ENCODE measurements at regions not wholly inside any gene's neighbourhood (a gene's known extent, or its start where the extent isn't known, plus 50 kb on each side); places are given as distances from the start of the nearest gene placed in this dataset.

DNA sequence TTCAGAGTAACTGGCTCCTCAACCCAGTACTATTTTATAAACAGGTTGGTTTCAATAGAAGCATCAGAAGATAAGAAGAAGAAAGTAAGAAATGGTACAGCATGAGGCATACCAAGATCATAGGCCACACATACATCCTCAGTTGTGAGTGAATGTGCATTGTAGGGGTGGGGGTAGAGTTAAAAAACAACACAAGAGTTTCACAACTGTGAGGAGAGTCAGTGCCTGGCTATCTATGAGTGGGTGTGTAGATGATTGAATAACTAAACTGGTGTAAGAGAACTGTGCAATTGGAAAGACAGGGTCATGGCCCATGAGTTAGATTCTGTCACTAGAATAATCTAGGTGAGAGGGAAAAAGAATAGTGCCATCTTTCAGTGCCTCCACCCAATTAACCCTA, 748.2 kb upstream of the ACVR2A start:
- Histone ChIP-seq H2BK120ac (ENCODE audit: low read depth, low read length, poor library complexity, severe bottlenecking) (no peak overlapping the region), H2AK5ac (ENCODE audit: insufficient read length, low read length) (no peak overlapping the region), H3T11ph (ENCODE audit: low read length) (no peak overlapping the region), H3K9ac (ENCODE audit: extremely low read depth, insufficient read length, low read length) (no peak overlapping the region), H3K79me1 (ENCODE audit: insufficient read depth, low read depth, low read length, poor library complexity, severe bottlenecking) (no peaks in the 10 kb centered on the region), H3K4me1 (ENCODE audit: insufficient read depth, low read length) (peaks cover 9% of the 10 kb centered on the region), H4K8ac (replicated peaks; ENCODE audit: insufficient read length, low read depth, low read length) (no peak overlapping the region), H3K14ac (ENCODE audit: insufficient read depth, low read length) (no peak overlapping the region), H4K5ac (ENCODE audit: insufficient read length, low read depth, low read length) (no peak overlapping the region), H2BK20ac (ENCODE audit: low read depth, low read length, poor library complexity, severe bottlenecking) (no peak overlapping the region), H2BK12ac (ENCODE audit: insufficient read length, low read depth, low read length) (no peak overlapping the region), H3K79me2 (ENCODE audit: insufficient read depth, low read length) (no peaks in the 10 kb centered on the region), H3K56ac (ENCODE audit: insufficient read length, low read depth, low read length) (no peak overlapping the region), H4K91ac (ENCODE audit: insufficient read length, low read depth, low read length) (no peak overlapping the region), H3K4me2 (ENCODE audit: insufficient read depth, insufficient read length, low read length) (no peak overlapping the region), H3K27me3 (ENCODE audit: insufficient read depth, low read length) (peaks cover 2% of the 10 kb centered on the region; the same call in 1 of the 2 replicates), H3K18ac (ENCODE audit: insufficient read length, low read depth, low read length) (no peak overlapping the region), H3K23me2 (ENCODE audit: insufficient read length, low read depth, low read length, poor library complexity, severe bottlenecking) (no peaks in the 10 kb centered on the region), H3K4ac (ENCODE audit: low read depth, low read length) (no peak overlapping the region), H3K27ac (ENCODE audit: insufficient read length, low read depth, low read length) (no peak overlapping the region), H2BK5ac (ENCODE audit: insufficient read length, low read length) (no peak overlapping the region), H4K20me1 (ENCODE audit: control insufficient read depth, insufficient read depth, insufficient read length) (no peaks in the 10 kb centered on the region), H3K23ac (ENCODE audit: insufficient read length, low read depth, low read length) (no peak overlapping the region), H2AFZ (ENCODE audit: low read length) (no peak overlapping the region), H3K9me3 (ENCODE audit: control insufficient read depth, low read depth, low read length) (no peaks in the 10 kb centered on the region), H2BK15ac (ENCODE audit: low read depth, low read length) (no peak overlapping the region)
- H3K4me1 Mint-ChIP-seq, result peaks cover 9 to 20% of the 10 kb centered on the region in 2 experiments
- no peak overlapping the region for H3K27ac Mint-ChIP-seq
- no peak for TF ChIP-seq CTCF (conservative IDR thresholded peaks at IDR 0.05)
- no peak for DNase-seq
- peaks cover 0 to 4% (median 0%) of the 10 kb centered on the region in 3 experiments; a peak in 1 of 7 replicates for H3K36me3 Mint-ChIP-seq (ENCODE audit: insufficient read depth in 1 of 3, low read depth in 3 of 3)
- H3K4me3 Mint-ChIP-seq, result no peak overlapping the region
- H3K27me3 Mint-ChIP-seq (ENCODE audit: low read depth), result peaks cover 4% of the 10 kb centered on the region; the same call in 1 of the 2 replicates
- H3K9me3 Mint-ChIP-seq, result no peaks in the 10 kb centered on the region; a peak in 2 of 5 replicates
